ENCODE measurements at regions not wholly inside any gene's neighbourhood (a gene's known extent, or its start where the extent isn't known, plus 50 kb on each side); places are given as distances from the start of the nearest gene placed in this dataset.
"Not testable (repeated sequence)": the region's sequence is repeated elsewhere in the genome, so short reads cannot be mapped to it uniquely, and the experiment has no call there.

DNA sequence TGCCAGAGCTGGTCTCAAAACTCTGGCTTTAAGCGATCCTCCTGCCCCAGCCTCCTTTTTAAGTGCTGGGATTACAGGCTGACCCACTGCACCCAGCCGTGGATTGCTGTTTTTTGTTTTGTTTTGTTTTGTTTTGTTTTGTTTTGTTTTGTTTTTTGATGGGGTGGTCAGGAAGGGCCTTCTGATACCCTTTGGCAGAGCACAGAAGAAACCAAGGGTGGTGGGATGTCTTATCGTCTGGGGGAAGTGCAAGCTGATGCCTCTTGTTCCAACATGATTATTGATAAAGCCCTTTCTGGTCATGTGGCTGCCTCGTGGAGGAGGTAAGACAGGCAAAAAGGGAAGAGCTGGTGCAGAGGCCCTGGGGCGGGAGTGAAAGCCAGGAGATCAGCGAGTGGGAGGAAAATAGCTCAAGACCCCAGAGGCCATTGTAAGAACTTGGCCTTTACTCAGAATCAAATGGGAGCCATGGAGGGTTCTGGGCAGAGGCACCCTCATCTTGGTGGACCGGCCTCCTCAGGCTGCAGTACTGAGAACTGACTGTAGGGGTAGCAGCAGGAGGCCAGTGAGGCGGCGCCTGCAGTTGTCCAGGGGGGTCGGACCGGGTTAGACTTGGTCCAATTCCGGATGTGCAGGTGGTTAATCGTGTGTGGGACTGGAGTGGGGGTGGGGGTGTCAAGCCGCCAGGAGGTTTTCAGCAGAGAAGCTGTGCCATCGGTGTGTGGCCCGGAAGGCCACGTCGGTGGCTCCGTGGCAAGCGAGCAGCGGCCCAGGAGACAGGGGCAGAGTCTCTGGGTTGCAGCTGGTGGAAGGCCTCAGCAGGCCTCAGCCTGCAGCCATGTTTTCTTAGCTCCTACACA is 84.4 kb upstream of the GSE1 start:
- Histone ChIP-seq H3K4me3 (ENCODE audit: low read depth in 1 of 2, low read length in 1 of 2) (peak overlapping the region in 1 of 2 experiments; percentile 10), H3K27ac (no peak overlapping the region), H3K9me3 (no peaks in the 10 kb centered on the region), H3K27me3 (no peaks in the 10 kb centered on the region), H3K36me3 (no peaks in the 10 kb centered on the region), H3K4me1 (ENCODE audit: control insufficient read depth in 1 of 2, insufficient read depth in 1 of 2, low read depth in 1 of 2, low read length in 1 of 2) (peaks cover 32 to 35% of the 10 kb centered on the region in 2 experiments)
- TF ChIP-seq, protein P1, sequence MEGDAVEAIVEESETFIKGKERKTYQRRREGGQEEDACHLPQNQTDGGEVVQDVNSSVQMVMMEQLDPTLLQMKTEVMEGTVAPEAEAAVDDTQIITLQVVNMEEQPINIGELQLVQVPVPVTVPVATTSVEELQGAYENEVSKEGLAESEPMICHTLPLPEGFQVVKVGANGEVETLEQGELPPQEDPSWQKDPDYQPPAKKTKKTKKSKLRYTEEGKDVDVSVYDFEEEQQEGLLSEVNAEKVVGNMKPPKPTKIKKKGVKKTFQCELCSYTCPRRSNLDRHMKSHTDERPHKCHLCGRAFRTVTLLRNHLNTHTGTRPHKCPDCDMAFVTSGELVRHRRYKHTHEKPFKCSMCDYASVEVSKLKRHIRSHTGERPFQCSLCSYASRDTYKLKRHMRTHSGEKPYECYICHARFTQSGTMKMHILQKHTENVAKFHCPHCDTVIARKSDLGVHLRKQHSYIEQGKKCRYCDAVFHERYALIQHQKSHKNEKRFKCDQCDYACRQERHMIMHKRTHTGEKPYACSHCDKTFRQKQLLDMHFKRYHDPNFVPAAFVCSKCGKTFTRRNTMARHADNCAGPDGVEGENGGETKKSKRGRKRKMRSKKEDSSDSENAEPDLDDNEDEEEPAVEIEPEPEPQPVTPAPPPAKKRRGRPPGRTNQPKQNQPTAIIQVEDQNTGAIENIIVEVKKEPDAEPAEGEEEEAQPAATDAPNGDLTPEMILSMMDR (IDR thresholded peaks at IDR 0.05) = peak; percentile 81

GRCh38 chr16:85529489-85530369 is 83.4 kb upstream of the GSE1 start:
- H3K4me1 ChIP-seq (ENCODE audit: control insufficient read depth in 1 of 2, insufficient read depth in 1 of 2, low read depth in 1 of 2, low read length in 1 of 2) = peaks cover 22 to 25% of the 10 kb centered on the region in 2 experiments
- H3K27ac ChIP-seq = no peak overlapping the region
- H3K36me3 ChIP-seq = no peaks in the 10 kb centered on the region
- TF ChIP-seq, protein P1 (IDR thresholded peaks at IDR 0.05) = no peak
- no peak overlapping the region for H3K4me3 ChIP-seq (ENCODE audit: low read depth in 1 of 2, low read length in 1 of 2)
- no peaks in the 10 kb centered on the region for H3K27me3 ChIP-seq
- no peaks in the 10 kb centered on the region for H3K9me3 ChIP-seq

GRCh38 chr16:85530370-85530739 is 82.8 kb upstream of the GSE1 start:
- peaks cover 20 to 23% of the 10 kb centered on the region in 2 experiments for H3K4me1 ChIP-seq (ENCODE audit: control insufficient read depth in 1 of 2, insufficient read depth in 1 of 2, low read depth in 1 of 2, low read length in 1 of 2)

DNA sequence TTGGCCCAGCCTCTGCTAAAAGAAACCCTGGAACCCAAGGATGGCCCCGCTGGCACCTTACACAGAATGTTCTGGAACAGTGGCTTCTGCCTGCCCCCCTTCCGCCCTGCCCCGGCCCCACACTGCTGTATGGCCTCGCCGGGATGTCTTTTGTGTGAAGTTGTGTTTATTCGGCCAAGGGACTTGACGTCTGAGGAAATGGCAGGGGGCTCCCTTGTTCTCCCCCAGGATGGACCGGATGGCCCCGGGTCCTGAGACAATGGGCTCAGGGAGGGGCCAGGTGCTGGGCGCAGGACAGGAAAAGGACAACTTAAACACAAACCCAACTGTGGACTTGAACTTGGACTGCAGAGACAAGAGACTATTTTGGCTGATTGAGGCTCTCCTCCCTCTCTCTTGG is 81.6 kb upstream of the GSE1 start:
- H3K27me3 ChIP-seq = no peaks in the 10 kb centered on the region
- peaks cover 24 to 26% of the 10 kb centered on the region in 2 experiments for H3K4me1 ChIP-seq (ENCODE audit: control insufficient read depth in 1 of 2, insufficient read depth in 1 of 2, low read depth in 1 of 2, low read length in 1 of 2)
- TF ChIP-seq, protein P1 (IDR thresholded peaks at IDR 0.05) = no peak
- H3K9me3 ChIP-seq = no peaks in the 10 kb centered on the region
- no peak overlapping the region for H3K4me3 ChIP-seq (ENCODE audit: low read depth in 1 of 2, low read length in 1 of 2)
- H3K27ac ChIP-seq = no peak overlapping the region
- H3K36me3 ChIP-seq = no peaks in the 10 kb centered on the region

More at GRCh38 chr16:85530370-85530739, 82.8 kb upstream of the GSE1 start:
- Histone ChIP-seq H3K36me3 (no peaks in the 10 kb centered on the region), H3K27me3 (no peaks in the 10 kb centered on the region), H3K27ac (no peak overlapping the region), H3K9me3 (no peaks in the 10 kb centered on the region), H3K4me3 (ENCODE audit: low read depth in 1 of 2, low read length in 1 of 2) (no peak overlapping the region)
- TF ChIP-seq, protein P1 (IDR thresholded peaks at IDR 0.05) = no peak

GRCh38 chr16:85532147-85532546 is 81.0 kb upstream of the GSE1 start:
- H3K27ac ChIP-seq = no peak overlapping the region
- no peaks in the 10 kb centered on the region for H3K9me3 ChIP-seq
- H3K4me3 ChIP-seq (ENCODE audit: low read depth in 1 of 2, low read length in 1 of 2) = no peak overlapping the region
- TF ChIP-seq, protein P1 (IDR thresholded peaks at IDR 0.05) = no peak
- no peaks in the 10 kb centered on the region for H3K27me3 ChIP-seq
- H3K4me1 ChIP-seq (ENCODE audit: control insufficient read depth in 1 of 2, insufficient read depth in 1 of 2, low read depth in 1 of 2, low read length in 1 of 2) = peaks cover 26 to 28% of the 10 kb centered on the region in 2 experiments
- H3K36me3 ChIP-seq = no peaks in the 10 kb centered on the region

- H3K4me3 ChIP-seq (ENCODE audit: low read depth in 1 of 2, low read length in 1 of 2); H3K36me3 ChIP-seq; H3K27me3 ChIP-seq; H3K27ac ChIP-seq; H3K9me3 ChIP-seq: not testable (repeated sequence)
- peaks cover 35% of the 10 kb centered on the region in 2 experiments for H3K4me1 ChIP-seq (ENCODE audit: control insufficient read depth in 1 of 2, insufficient read depth in 1 of 2, low read depth in 1 of 2, low read length in 1 of 2)
These were observed 79.5 kb upstream of the GSE1 start for GRCh38 chr16:85533593-85533992.
